HG02588 (cell line): ENCODE measurements at regions not wholly inside any gene's neighbourhood (a gene's known extent, or its start where the extent isn't known, plus 50 kb on each side); places are given as distances from the start of the nearest gene placed in this dataset.

Experiments used
- ATAC-seq: cut with Tn5 transposase; IDR thresholded peaks from one replicate; pipeline ENCODE4 v1.9.1; 2021; ENCODE audit warnings: mild to moderate bottlenecking, moderate library complexity; ENCODE audit not compliant: unreplicated experiment

DNA sequence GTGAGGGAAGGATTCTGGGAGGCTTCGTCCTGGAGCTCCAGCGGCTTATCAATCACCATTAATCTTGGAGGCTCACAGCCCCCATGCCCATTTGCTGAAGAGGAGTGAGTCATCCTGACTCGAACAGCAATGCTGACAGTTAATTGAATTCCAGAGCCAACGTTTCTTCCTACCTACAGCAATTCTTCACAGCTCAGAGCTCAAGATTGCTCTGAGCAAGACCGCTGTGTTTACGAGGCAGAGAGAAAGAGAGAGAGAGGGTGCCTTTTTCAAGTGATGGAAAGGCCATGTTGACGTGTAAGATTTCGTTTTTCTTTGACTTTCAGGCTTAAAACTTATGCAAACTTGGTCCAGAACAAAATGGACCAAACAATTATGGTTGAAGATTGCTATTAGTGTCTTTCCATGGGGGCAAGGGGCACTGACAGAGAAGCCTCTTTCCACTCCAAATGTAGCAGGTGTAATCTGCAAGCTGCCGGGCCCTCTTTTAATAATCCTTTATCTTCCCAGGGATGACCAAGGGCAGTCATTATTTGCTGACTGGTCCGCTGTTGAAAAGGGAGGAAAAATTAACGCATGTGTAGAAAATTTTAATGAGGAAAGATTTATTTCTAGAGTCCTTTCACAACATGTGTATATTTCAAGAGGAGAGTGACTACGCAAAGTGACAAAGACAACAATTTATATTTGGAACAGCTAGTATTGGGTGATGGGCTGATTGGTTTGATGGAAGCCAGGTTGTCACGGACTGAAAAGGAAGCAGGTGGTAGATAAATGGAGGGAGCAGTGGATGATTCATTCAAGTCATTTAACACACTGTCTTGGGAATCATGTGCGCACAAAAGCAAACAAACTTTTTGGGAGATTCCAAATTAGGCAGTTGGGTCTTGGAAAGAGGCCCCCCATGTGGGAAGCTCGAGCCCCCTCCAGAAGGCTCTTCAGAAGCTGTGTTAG lies 136.1 kb upstream of the IRF2BP2 start:
- no peak for ATAC-seq

DNA sequence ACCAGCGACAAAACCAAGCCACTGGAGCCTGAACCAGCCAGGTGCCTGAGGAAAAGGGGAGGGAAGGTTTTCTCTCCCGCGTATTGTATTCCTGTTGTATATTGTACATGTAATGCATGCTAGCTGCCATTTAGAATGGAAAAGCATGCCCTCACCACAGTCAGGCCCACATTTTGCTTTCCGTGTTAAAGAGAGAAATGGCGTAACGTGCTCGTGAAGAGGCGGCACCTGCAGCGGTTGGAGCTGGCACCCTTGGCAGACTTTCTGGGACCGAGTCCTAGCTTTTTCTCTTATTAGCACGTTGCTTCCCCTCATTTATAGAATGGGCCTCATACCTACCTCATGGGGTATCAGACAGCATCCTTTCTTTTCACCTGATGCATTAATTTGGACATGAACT lies 135.3 kb upstream of the IRF2BP2 start:
- no peak for ATAC-seq

DNA sequence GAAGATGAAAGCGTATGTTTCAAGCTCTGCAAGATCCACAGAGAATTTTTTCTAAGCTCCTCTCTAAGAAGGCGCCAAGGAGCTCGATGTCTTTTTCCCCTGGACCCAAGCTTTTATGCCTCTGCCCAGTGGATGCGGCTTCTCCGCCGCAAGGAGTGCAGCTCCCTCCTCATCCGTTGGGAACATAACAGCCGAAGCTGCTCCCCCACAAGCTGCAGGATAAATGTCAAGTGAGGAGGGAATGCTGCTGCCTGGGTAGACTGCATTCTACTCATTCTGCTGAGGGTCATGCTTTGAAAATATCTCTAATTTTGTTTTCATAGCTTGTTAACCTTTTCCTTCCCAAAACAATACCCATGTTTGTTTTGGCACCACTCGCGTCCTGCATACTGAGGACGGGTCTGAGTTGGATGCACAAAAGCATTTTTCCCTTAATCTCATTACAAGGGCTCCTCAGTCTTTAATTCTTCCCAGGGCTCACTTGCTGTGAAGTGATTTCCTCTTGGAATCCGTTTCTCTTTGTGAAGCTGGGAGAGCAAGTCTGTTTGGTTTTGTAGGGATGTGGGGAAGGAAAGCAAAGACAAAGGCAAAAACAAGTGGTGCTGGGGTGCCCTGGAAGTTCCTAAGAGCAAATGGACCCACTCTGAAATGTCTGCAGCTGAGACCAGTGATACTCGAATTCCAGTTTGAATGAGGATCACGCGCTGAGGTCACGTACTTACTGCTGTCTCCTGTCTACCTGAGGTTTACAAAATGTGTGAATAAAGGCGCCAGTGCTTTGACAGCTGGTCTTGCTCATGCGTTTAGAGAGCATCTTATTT lies 134.0 kb upstream of the IRF2BP2 start:
- ATAC-seq: no peak

DNA sequence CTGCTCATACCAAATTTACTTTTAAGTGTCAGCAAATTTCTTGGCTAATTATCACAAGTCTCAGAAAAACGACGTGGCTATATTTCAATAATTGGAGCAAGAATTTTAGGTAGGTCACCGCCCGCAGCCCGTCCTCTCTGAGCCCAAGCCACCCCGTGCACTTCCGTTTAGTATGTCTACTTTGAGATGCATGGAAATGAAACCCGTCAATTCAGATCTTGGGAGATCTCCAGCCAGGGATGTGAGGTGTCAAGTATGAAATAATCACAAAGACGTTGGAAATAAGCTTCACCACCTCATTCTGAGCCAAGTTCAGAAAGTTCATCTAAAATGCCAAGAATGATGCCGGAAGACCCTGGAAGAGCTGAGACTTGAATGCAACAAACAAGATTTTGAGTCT lies 132.6 kb upstream of the IRF2BP2 start:
- ATAC-seq: no peak

DNA sequence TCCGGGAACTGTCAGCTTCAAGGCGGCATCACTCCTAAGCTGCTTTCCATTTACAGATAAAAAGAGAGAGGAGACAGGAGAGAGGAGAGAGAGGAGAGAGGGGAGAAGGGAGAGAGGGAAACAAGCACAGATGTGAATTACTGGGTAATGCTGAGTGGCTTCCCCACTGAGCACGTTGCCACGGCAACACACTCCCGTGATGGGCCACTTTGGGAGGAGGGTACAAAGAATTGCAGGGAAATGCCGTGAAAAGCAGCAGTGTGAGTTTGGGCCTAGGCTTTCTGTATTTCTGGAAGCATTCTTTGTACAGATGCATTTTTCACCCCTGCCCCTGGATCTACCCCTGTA lies 128.0 kb upstream of the IRF2BP2 start:
- ATAC-seq: no peak

DNA sequence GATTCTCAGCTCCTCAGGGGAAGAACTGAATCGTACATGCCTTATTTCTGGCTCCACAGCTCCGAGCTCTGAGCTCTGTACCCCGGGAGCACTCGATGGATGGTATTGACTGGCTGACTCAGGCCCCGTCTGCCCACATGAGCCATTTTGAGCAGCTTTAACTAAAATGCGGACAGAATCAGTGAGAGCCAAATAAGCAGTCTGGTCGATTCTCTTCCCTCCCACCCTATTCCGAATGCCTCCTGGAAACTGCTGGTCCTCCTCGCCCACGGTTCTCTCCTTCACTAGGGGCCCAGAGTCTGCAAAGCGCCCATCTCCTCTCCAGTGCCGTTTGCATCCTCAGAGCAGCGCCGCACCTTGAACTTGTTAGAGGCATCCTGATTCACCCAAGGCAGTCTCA lies 125.9 kb upstream of the IRF2BP2 start:
- ATAC-seq: no peak

DNA sequence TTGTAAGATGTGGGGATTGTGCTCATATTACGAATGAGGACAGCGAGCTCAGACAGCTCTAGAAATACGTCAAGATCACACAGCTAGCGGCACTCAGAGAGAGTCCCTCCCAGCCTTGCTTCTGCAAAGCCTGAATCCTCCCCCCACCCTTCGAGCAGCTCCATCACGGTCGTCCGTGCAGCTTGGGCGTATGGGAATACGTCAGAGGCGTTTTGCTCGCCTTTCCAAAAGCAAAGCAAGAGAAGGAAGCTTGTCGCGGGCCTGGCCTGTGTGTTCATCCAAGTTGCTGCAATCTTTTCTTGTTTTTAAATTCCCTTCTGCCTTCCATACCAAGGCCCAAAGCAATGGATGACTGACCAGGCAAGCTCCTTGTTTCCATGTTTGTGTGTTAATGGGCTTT lies 125.5 kb upstream of the IRF2BP2 start:
- no peak for ATAC-seq

DNA sequence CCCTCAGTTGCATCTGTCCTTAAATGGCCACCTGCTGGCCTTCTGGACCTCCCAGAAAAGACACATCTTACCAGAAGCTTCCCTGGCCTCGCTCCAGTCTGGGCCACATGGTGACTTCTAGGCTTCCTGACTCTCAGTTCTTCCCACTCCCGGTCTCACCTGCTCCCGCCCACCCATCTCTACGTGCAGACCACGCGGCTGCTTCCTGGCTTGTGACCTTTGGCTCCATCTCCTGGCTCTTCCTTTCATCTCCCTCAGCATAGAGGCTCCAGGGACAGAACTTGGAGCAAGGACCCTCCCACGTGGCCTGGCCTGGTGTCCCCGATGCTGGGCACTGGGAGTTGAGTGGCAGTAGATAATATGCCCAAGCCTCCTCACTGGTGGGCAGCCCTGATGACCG lies 124.9 kb upstream of the IRF2BP2 start:
- ATAC-seq: no peak

DNA sequence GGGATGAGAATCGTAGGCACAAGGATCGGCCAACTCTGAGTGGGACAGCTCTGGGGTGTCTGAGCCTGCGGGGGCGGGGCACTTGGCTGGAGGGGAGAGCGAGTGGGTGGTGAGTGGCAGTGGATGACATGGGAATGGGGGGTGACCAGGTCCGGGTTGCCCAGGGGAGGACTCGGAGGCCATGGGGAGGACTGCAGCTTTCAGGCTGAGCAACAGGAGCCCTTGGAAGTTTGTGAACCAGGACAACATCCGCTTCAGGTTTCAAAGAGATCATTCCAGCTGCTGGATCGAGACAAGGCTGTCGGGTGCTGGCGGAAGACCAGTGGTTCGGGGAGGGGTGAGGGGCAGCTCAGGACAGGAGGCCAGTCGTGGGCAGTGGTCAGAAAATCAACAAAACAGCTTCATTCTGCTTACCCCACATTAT lies 124.4 kb upstream of the IRF2BP2 start:
- ATAC-seq: no peak

DNA sequence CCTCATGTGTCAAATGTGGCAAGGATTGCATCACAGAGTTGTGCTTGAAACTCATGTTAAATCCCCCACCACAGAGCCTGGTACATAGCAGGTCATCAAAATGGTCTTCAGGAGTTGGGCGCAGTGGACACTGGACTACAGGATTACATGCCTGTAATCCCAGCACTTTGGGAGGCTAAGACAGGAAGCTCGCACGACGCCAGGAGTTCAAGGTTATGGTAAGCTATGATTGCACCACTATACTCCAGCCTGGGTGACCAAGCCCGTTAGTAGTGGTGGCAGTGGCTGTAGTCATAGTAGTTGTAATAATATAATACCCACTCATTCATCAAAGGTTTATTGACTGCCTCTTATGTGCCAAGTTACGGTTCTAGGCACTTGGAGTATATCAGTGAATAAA lies 123.4 kb upstream of the IRF2BP2 start:
- no peak for ATAC-seq

DNA sequence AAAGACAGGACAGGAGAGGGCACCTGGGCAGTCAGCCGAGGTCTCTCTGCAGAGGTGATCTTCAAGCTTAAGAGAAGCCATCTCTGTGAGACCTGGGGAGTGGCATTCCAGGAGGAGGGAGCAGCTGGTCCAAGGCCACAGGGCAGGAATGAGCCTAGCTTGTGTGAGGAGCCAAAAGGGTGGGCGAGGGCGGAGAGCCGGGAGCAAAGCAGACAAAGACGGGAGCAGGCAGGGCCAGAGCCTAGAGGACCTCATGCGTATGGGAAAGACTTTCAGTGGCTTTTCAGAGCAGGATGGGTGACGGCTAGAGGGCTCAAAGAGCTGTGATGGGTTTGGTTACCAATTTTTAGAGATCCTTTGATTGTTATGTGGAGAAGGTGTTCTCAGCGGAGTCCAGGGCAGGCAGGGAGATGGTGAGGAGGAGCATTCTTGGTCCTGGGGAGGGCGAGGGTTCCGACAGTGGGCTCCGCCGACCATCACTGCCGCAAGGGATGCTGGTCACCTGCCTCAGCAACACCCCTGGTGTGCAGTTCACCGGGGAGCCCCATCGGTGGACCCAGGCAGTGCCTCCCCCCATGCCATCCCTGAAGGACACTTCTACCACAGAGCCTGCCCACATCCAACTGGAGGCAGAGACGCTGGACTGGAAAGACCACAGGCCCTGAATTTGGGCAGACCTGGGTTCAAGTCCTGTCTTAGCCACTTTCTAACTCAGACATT lies 122.9 kb upstream of the IRF2BP2 start:
- ATAC-seq: no peak

DNA sequence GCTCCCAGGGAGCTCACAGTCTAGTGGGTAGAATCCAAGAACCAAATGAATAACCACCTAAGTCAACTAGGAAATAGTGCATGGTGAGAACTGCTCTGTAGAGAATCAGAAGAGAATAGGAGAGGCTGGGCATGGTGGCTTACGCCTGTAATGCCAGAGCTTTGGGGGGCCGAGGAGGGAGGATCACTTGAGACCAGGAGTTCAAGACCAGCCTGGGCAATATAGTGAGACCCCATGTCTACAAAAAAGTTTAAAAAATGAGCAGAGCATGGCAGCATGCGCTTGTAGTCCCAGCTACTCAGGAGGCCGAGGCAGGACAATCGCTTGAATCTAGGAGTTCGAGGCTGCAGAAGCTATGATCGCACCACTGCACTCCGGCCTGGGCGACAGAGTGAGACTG lies 122.3 kb upstream of the IRF2BP2 start:
- no peak for ATAC-seq

DNA sequence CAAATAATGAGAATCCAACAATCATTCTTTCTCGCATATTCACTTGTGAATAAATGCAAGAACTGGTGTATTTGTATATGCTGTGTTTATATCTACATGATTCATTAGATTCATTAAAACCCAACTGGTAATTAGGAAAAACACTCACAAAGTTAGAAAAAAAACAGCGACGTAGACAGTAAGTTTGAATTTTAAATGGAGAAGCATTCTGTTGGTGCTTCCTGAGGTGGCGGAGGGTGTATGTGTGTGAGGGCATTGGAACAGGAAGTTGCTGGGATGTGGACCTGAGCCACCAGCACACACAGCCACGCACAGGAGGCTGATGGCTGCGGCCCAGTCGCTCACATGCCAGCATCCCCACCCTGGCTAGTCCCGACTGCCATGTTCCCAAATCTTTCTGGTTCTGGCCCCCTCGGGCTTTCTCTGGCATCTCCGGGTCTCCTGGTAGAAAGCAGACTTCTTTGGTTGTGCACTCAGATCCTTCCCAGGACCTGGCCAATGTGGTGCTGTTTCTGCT lies 121.6 kb upstream of the IRF2BP2 start:
- ATAC-seq: peak; percentile 17

DNA sequence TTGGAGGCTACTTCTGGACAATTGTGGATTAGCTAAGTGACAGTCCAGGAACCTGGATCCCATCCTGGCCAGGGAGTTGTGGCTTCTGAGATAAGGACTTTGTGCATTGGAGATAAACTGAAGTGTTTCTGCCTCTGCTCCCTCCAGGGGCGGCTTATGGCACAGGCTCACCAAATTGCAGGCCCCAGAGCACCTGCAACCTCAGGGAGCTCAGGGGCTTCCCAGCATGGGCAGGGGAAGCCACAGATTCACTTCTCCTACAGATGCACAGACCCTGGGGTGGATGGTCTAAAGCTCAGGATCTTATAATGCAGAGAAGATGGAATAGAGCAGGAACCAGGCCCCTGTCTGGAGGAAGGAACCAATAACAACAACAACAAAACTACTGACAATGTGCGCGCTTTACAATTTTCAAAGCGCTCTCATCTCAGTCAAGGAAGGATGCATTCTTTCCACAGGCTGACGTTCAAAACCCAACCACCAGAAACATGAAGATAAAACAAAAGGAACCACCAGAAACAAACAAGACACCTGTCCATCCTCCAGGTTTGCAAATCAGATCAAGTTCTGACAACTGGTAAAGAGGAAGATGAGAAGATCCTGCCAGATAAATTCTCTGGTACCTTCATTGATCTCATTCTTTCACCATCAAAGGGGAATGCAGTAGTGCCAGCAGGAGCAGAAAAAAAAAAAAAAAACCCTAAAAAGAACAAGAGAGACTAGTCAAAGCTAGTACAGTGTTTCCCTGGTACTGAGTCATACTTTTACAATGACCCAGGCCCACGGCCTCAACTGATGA lies 121.0 kb upstream of the IRF2BP2 start:
- ATAC-seq: peak; percentile 57

DNA sequence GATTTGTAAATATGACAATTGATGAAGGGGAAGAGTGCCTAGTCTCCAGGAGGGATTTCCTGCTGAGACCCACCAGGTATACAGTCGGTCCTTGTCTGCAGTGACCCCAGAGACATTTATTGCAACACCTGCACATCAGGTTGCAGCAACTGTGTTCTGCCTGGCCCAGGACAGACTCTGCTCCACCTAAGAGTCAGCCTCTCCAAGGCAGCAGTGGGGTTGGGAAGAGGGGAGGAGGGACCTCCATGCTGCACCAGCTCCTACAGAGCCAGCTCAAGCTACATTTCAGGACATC lies 120.4 kb upstream of the IRF2BP2 start:
- no peak for ATAC-seq

DNA sequence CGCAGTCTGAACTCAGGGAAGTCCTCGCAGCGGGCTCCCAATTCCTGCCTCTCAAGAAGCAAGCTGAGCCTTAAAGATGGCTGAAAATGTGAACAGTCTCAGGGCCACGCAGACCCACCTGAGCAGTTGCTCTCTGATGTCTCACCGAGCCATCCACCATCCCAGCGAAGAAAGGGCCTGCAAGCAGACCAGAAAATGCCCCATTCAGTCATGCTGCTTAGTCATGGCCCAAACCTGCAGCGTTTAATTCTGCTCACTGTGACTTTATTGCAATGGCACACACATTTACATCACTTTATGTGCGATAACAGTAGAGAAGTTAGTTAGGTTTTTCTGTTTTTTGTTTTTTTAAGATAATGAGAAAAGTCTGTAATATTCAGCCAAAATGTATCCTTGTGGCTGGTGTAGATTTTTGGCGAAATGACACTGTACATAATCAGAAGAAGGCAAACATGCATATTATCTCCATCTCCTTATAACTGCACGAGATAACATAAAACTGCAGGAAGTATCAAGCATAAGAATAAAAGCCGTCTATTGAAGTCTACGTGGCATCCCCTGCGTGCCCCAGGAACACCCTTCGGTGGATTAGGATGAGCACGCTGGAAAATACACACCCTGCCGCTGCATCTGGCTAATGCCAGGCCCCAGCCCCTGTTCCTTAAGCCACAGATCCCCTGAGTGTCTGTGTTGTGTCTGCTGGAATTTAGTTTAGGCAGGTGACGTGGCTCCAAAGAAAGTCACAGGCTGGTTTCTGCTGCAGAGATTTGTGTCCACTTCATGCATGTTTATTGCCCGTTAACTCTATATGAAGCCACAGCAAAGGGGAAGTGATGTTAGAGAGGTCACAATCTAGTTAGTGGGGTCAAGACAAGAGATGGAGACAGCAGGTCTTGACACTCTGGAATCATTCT lies 119.8 kb upstream of the IRF2BP2 start:
- ATAC-seq: no peak

DNA sequence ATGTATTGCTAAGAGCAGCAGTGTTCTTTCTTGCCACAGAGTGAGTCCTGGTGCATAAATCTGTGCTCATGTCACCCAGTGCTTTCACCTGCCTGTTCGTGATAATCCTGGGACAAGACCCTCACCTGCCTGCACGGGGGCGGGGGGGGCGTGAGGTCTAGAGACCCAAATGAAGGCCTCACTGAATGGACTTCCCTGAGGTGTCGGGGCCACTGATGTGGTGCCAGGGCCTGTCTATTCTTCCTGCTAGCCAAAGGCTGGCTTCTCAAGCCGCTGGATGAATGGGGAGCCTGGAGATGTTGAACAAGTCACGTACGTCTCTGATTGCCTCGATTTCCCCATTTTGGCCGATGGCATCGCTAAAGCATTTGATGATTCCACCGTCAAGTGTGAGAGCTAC lies 118.8 kb upstream of the IRF2BP2 start:
- ATAC-seq: no peak

DNA sequence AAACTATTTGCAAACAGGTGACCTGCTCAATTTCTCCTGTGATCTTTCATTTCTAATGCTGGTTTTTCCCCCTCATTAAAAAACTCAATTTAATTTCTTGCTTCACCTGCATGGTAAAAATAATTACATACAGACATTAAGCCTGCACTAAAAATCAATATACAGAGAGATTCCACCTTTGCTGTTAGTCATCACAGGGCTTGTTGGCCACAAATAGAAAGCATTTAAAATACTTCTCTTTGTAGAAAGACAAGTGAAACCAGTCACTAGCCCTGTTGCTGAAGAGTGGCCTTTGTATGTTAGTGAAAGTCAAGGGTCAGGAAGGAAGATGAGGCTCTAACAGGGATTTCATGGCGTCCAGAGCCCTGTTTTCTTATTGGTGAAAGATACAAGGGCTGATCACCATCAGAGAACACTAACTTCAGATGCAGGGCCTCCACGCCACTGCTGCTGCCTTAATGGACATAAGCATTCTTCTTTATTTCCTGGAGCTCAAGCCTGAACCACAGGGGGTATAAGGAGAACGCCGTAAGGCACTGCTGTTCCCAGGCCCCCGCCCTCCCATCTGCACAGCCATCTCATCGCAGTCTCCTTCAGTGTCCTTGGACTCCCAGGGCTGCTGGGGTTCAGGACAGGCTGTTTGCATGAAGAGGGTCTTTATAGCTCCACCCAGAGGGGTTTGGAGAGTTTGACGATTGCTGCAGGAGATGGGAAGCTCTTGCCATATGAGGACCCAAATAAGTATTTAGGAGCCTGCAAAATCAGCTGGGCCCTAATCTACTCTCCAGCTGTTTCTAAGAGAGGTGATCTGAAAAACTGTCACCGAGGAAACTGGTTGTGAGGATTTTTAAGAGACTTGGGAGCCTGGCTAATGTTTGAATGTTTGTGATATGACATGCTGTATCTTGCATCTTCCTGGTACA lies 117.3 kb upstream of the IRF2BP2 start:
- no peak for ATAC-seq
